Activated naive CD4-positive, alpha-beta T cell treated with anti-CD3 and anti-CD28 coated beads, Interleukin-2, amount 10 ng/mL, durations not matched to agents 7 days and 5 days (primary cell): ENCODE measurements at regions not wholly inside any gene's neighbourhood (a gene's known extent, or its start where the extent isn't known, plus 50 kb on each side); places are given as distances from the start of the nearest gene placed in this dataset.
"Not testable (repeated sequence)": the region's sequence is repeated elsewhere in the genome, so short reads cannot be mapped to it uniquely, and the experiment has no call there.

Source experiments
- CTCF ChIA-PET: fragments of 350-600 bp; sonication (Branson Sonifier 250); formaldehyde crosslinking; loops from one replicate; lab custom pipeline; 2021; ENCODE audit warnings: antibody characterized with exemption; lab: Charles Lee
- DNase-seq: peaks from one replicate; pipeline ENCODE4 v3.0.0-alpha.2; 2020
- H3K27ac Mint-ChIP-seq: one replicate; pipeline ENCODE4 v1.8.0; 2021; ENCODE audit warnings: mild to moderate bottlenecking, moderate library complexity, mixed read lengths
- H3K27me3 Mint-ChIP-seq: one replicate; pipeline ENCODE4 v1.8.0; 2021; ENCODE audit warnings: mild to moderate bottlenecking, mixed read lengths
- H3K36me3 Mint-ChIP-seq: one replicate; pipeline ENCODE4 v1.8.0; 2021; ENCODE audit warnings: mixed read lengths
- H3K4me1 Mint-ChIP-seq: one replicate; pipeline ENCODE4 v1.8.0; 2021; ENCODE audit warnings: mixed read lengths
- H3K4me3 Mint-ChIP-seq: one replicate; pipeline ENCODE4 v1.8.0; 2021; ENCODE audit warnings: mild to moderate bottlenecking, moderate library complexity, mixed read lengths
- H3K9me3 Mint-ChIP-seq: one replicate; pipeline ENCODE4 v1.8.0; 2021; ENCODE audit warnings: mixed read lengths

DNA sequence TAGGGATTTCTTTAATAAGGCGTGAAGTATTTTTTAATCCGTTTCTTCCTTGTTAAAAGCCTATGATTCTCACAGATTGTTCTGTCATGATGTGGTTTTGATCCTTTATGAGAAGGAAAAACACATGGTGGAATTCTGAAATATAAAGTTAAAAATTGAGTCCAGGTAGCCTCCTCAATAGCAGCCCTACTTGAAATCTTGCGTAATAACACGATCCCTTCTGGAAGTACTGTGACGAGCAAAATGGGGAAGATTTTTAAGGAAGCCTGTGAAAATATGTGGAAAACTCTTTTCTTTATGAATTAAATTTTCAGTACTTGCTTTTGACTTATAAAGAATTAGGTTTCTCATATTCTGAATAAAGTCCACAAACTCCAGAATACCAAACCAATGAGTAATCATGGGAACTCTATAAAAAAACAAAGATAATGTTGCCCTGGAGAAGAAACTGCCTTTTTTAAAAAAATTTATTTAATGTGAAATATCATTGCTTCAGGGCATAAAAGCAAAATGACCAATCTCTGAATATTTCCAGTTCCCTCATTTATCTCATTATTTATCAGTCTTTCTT lies 476.4 kb upstream of the ZEB2 start:
- no peaks in the 10 kb centered on the region for H3K4me1 Mint-ChIP-seq
- no peak overlapping the region for H3K4me3 Mint-ChIP-seq
- H3K27me3 Mint-ChIP-seq = no peaks in the 10 kb centered on the region
- CTCF ChIA-PET = no interaction called here
- H3K9me3 Mint-ChIP-seq = no peaks in the 10 kb centered on the region
- H3K27ac Mint-ChIP-seq = no peak overlapping the region
- H3K36me3 Mint-ChIP-seq = no peaks in the 10 kb centered on the region
- DNase-seq = no peak

DNA sequence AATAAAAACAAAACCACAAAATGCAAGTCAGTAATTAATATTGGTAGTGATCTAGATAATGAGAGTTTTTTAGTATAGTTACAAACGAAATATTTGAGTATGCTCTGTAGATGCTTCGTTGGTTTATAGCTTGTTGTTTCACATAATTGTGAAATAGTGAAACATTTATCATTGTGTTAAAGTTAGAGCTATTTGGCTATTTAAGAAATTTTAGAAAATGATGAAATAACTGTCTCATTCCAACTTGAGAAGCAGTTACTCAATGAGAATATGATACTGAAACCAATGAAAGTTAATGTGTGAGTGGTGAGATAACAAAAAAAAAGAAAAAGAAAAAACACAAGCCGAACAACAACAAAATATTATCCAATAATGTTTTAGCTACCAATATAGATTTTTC lies 475.6 kb upstream of the ZEB2 start:
- CTCF ChIA-PET = no interaction called here
- Mint-ChIP-seq H3K27me3 (no peaks in the 10 kb centered on the region), H3K4me3 (no peak overlapping the region), H3K27ac (no peak overlapping the region), H3K36me3 (no peaks in the 10 kb centered on the region), H3K4me1 (no peaks in the 10 kb centered on the region), H3K9me3 (no peaks in the 10 kb centered on the region)
- no peak for DNase-seq

DNA sequence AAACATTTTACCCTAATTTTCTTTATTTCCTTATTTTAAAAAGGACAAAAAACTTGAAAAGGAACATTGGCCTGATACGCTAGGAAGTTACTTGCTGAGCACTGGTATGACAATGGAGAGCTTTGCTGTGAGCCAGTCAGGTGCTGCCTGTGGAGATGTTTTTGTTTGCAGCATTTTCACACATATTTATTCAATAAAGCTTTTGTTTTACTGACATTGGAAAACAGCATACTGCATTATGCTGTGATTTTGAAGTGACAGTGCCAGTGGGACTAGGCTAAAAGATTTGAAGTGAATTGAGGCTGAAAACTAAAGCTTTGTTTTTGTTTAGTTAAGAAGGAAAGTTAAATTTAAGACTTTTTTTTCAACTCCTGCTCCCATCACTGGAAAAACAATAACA lies 470.7 kb upstream of the ZEB2 start:
- Mint-ChIP-seq H3K27me3 (no peaks in the 10 kb centered on the region), H3K4me1 (no peaks in the 10 kb centered on the region), H3K9me3 (no peaks in the 10 kb centered on the region), H3K36me3 (no peaks in the 10 kb centered on the region), H3K4me3 (no peak overlapping the region), H3K27ac (no peak overlapping the region)
- CTCF ChIA-PET = no interaction called here
- DNase-seq = no peak

GRCh38 chr2:144989579-144990270 lies 469.8 kb upstream of the ZEB2 start:
- CTCF ChIA-PET = interaction anchor here (0.6 kb wide), 1 partner anchor 129 kb away, joined by 4 read pairs; no protein-coding TSS in a partner anchor
- no peaks in the 10 kb centered on the region for H3K9me3 Mint-ChIP-seq
- H3K4me3 Mint-ChIP-seq = no peak overlapping the region
- H3K4me1 Mint-ChIP-seq = no peaks in the 10 kb centered on the region
- DNase-seq = no peak
- no peaks in the 10 kb centered on the region for H3K27me3 Mint-ChIP-seq
- H3K27ac Mint-ChIP-seq = no peak overlapping the region
- H3K36me3 Mint-ChIP-seq = no peaks in the 10 kb centered on the region

- Mint-ChIP-seq H3K36me3 (no peaks in the 10 kb centered on the region), H3K9me3 (no peaks in the 10 kb centered on the region), H3K27ac (no peak overlapping the region), H3K4me1 (no peaks in the 10 kb centered on the region), H3K4me3 (no peak overlapping the region), H3K27me3 (no peaks in the 10 kb centered on the region)
- CTCF ChIA-PET = no interaction called here
- no peak for DNase-seq
These were observed 468.7 kb upstream of the ZEB2 start for GRCh38 chr2:144988591-144988990.

- Mint-ChIP-seq H3K27me3 (no peaks in the 10 kb centered on the region), H3K4me3 (no peak overlapping the region), H3K9me3 (no peaks in the 10 kb centered on the region), H3K27ac (no peak overlapping the region), H3K4me1 (no peaks in the 10 kb centered on the region), H3K36me3 (no peaks in the 10 kb centered on the region)
- no peak for DNase-seq
- CTCF ChIA-PET = no interaction called here
These were observed 466.8 kb upstream of the ZEB2 start for GRCh38 chr2:144986691-144987090.

GRCh38 chr2:144984038-144984437 lies 464.1 kb upstream of the ZEB2 start:
- H3K4me1 Mint-ChIP-seq = no peaks in the 10 kb centered on the region
- DNase-seq = no peak
- CTCF ChIA-PET = no interaction called here
- no peak overlapping the region for H3K27ac Mint-ChIP-seq
- H3K4me3 Mint-ChIP-seq = no peak overlapping the region
- no peaks in the 10 kb centered on the region for H3K27me3 Mint-ChIP-seq
- H3K9me3 Mint-ChIP-seq = no peaks in the 10 kb centered on the region
- H3K36me3 Mint-ChIP-seq = no peaks in the 10 kb centered on the region

DNA sequence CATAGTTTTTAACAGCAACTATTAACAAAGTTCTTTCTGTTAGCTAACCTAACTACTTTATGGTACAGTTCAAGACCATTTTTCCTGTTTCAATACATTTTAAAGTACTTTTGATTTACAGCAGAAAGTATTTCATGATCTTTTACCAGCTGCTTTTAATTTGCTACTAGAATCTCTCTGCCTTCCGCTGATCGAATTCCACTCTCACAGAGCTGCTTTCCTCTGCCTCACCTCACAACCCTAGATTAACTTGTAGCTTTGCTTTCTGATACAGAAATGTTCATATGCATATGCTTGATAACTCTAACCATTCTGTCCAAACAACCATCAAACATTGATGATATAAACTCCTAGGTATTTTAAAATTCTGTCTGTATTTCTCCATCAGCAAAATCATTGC lies 463.2 kb upstream of the ZEB2 start:
- H3K4me1 Mint-ChIP-seq = no peaks in the 10 kb centered on the region
- no peaks in the 10 kb centered on the region for H3K36me3 Mint-ChIP-seq
- CTCF ChIA-PET = no interaction called here
- no peak for DNase-seq
- no peaks in the 10 kb centered on the region for H3K9me3 Mint-ChIP-seq
- no peak overlapping the region for H3K27ac Mint-ChIP-seq
- no peaks in the 10 kb centered on the region for H3K27me3 Mint-ChIP-seq
- no peak overlapping the region for H3K4me3 Mint-ChIP-seq

- Mint-ChIP-seq H3K9me3 (no peaks in the 10 kb centered on the region), H3K4me3 (no peak overlapping the region), H3K27ac (no peak overlapping the region), H3K27me3 (no peaks in the 10 kb centered on the region), H3K36me3 (no peaks in the 10 kb centered on the region), H3K4me1 (no peaks in the 10 kb centered on the region)
- CTCF ChIA-PET = no interaction called here
- no peak for DNase-seq
These were observed 462.6 kb upstream of the ZEB2 start for GRCh38 chr2:144982481-144982880.

DNA sequence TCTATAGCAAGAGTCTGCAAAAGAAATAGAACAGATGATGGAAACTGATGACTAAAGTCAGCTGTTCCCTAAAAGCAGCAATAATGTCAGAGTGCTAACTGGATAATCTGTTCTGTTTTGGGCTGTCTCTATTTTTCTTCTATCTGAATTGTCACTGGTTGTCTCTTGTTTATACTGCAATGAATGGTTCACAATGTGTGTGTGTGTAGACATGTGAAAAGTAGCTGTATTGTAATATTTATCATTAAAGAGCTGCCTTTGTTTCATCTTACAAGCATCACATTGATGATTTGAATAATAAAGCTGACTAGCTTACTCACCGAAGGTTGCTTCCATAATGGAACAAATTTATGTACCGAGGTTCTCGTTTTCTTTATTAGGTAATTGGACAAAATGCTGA lies 456.0 kb upstream of the ZEB2 start:
- Mint-ChIP-seq H3K4me1 (no peaks in the 10 kb centered on the region), H3K27ac (no peak overlapping the region), H3K27me3 (no peaks in the 10 kb centered on the region), H3K4me3 (no peak overlapping the region), H3K36me3 (no peaks in the 10 kb centered on the region), H3K9me3 (no peaks in the 10 kb centered on the region)
- CTCF ChIA-PET = no interaction called here
- DNase-seq = no peak

- Mint-ChIP-seq H3K4me3 (no peak overlapping the region), H3K27me3 (no peaks in the 10 kb centered on the region), H3K4me1 (no peaks in the 10 kb centered on the region), H3K27ac (no peak overlapping the region), H3K9me3 (peaks cover 3% of the 10 kb centered on the region), H3K36me3 (no peaks in the 10 kb centered on the region)
- no peak for DNase-seq
- CTCF ChIA-PET = no interaction called here
These were observed 452.8 kb upstream of the ZEB2 start for GRCh38 chr2:144972676-144973075.

DNA sequence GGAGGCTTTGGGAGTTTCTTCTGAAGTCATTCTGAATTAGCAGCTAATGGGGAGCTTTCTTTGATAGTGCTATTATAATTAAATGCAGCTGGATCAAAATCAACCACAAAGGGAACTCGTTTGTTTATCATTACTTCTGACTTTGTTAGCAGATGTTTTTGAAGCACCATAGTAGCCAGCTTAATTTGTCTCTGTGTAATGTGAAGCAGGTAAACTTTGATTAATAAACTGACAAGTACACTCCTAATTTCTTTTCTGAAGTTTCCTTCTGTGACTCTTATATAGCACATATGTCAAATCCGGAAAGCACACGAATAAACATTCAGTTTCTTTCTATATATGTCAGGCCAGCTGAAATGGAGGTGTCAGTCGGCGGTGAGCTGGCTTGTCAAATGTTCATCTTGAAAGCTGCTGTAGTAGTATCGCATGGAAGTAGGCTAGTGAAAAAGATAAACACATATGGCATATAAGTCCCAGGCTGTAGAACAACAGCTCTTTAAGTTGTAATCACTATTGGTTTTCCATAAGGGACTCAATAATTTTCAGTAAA lies 451.9 kb upstream of the ZEB2 start:
- CTCF ChIA-PET = no interaction called here
- Mint-ChIP-seq H3K27ac (no peak overlapping the region), H3K4me3 (no peak overlapping the region), H3K4me1 (no peaks in the 10 kb centered on the region), H3K36me3 (no peaks in the 10 kb centered on the region), H3K27me3 (no peaks in the 10 kb centered on the region), H3K9me3 (peaks cover 3% of the 10 kb centered on the region)
- DNase-seq = no peak

GRCh38 chr2:144970410-144970809 lies 450.5 kb upstream of the ZEB2 start:
- H3K36me3 Mint-ChIP-seq, CTCF ChIA-PET, H3K9me3 Mint-ChIP-seq, H3K27ac Mint-ChIP-seq, DNase-seq, H3K4me1 Mint-ChIP-seq, H3K4me3 Mint-ChIP-seq, H3K27me3 Mint-ChIP-seq: not testable (repeated sequence)

DNA sequence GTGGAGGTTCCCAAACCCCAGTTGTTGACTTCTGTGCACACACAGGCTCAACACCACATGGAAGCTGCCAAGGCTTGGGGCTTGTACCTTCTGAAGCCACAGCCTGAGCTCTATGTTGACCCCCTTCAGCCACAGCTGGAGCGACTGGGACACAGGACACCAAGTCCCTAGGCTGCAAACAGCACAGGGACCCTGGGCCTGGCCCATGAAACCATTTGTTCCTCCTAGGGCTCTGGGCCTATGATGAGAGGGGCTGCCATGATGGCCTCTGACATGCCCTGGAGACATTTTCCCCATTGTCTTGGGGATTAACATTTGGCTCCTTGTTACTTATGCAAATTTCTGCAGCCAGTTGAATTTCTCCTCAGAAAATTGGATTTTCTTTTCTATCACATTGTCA lies 449.6 kb upstream of the ZEB2 start:
- DNase-seq, H3K27ac Mint-ChIP-seq, H3K9me3 Mint-ChIP-seq, H3K4me1 Mint-ChIP-seq, CTCF ChIA-PET, H3K27me3 Mint-ChIP-seq, H3K4me3 Mint-ChIP-seq, H3K36me3 Mint-ChIP-seq: not testable (repeated sequence)

DNA sequence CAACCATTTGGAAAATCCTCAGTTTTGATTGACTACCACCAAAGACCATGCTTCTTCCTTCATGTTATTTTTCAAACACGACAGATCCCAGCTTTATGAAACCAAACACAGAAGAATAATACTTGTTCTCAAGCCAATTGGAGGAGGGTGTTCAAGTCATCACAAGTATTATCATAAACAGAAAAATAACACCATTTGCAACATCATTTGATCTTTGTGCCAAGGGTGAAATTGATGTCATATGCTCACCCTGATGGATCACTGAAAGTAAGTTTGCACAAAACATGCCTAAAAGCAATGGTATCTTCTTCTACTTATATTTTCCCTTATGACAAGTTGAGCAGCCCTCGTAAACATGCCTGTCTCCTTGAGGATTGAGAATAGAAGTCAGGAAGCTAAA lies 448.0 kb upstream of the ZEB2 start:
- no peak overlapping the region for H3K27ac Mint-ChIP-seq

More for the DNA sequence above, 448.0 kb upstream of the ZEB2 start:
- no peak for DNase-seq
- Mint-ChIP-seq H3K4me3 (no peak overlapping the region), H3K27me3 (no peaks in the 10 kb centered on the region), H3K36me3 (no peaks in the 10 kb centered on the region), H3K9me3 (peaks cover 11% of the 10 kb centered on the region), H3K4me1 (no peaks in the 10 kb centered on the region)
- CTCF ChIA-PET = no interaction called here
